Kidney capillary endothelial cell (primary cell): ENCODE measurements at regions not wholly inside any gene's neighbourhood (a gene's known extent, or its start where the extent isn't known, plus 50 kb on each side); places are given as distances from the start of the nearest gene placed in this dataset.
"Not testable (repeated sequence)": the region's sequence is repeated elsewhere in the genome, so short reads cannot be mapped to it uniquely, and the experiment has no call there.

ENCODE experiments used
- DNase-seq: peaks from one replicate; pipeline ENCODE4 v3.0.0-alpha.2; 2018; ENCODE audit warnings: low spot score

DNA sequence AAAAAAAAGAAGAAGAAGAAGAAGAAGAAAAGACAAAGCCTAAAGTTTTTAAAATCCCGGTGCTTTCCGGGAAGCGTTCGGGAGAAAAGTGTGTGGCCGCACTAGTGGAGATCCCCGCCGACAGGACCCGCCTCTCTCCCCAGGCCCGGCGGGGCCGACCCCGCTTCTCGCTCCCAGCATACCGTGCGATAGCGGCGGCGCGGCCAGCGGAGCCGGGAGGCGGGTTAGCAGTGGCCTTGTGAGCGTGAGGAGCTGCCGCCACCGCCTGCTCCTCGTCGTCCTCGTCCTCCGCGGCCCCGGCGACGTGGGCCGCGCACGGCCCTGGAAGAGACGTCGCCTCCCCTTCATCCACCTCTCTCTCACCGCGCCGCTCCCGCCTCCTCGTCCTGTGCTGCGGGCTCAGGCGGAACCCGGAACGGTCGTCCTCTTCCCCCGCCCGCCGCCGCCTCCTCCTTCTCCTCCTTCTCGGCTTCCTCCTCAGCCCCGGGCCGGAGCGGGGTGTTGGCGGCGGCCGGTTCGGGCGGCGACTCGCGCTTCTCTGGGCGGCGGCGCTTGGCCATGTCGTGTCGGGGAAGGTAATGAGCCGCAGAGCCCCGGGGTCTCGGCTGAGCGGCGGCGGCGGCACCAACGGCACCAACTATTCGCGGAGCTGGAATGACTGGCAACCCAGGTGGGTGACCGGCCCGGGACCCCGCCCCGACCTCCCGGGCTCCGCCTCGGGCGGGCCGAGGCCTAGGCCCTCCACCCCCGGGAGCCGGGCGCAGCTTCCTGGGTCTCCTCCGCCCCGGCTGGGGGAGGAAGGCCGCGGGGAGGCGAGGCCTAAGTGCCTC lies 62.6 kb upstream of the CDR2 start:
- peak; percentile 42 for DNase-seq

DNA sequence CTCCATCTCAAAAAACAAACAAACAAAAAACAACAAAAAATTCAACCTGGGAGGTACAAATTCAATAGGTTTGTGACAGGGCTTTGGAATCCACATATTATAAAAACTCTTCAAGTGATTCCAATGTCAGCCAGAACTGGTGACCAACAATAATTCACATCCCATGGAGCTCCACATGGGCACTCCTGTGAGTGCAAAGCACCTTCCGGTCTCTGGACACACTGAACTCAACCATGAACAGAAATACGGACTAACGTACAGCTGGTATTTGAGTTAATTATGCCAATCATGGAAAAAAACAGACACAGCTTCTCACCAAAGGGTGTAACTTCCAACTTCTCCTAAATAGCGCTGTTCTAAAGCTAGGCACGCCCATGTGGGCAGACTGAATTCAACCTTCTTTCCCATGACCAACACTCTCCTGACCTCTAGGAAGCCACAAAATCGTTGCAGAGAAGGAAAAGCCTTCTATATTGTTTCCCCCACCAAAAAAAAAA lies 62.0 kb upstream of the CDR2 start:
- not testable (repeated sequence) for DNase-seq

DNA sequence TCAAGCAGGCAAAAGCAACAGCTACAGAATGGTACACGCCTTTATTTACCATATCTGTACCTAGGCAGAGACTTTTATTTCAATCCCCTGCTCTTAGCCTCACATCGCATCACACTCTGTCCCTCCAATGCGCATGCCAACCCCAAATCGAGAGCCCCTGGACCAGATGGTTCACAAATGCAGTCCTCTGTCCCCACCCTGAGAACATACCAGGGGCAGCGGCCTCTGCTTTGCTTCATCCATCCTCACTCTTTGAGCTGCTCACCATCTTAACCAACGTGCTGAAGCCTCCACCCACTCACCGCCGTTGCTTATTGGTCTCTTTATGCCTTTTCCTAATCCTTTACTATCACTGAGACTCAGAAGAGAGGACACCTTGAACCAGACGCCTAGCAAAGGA lies 56.9 kb upstream of the CDR2 start:
- not testable (repeated sequence) for DNase-seq

DNA sequence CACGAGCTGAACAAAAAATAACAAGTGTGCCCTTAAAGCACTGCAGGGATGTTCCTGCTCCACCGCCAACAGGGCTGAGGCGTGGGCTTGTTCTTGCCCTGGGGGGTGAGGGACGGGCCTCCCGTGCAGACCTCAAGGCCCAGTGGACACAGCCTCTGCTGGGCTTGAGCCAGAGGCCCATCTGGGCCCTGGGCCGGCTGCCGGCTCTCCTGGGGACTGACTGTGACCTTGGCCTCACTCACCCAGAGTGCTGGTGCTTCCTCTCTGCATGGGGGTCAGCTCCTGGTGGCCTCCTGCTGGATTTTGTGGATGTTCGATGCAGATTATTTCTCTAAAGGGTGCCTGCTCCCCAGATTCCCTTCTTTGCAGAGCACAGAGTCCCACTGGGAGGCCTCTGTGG lies 54.2 kb upstream of the CDR2 start:
- DNase-seq = no peak

DNA sequence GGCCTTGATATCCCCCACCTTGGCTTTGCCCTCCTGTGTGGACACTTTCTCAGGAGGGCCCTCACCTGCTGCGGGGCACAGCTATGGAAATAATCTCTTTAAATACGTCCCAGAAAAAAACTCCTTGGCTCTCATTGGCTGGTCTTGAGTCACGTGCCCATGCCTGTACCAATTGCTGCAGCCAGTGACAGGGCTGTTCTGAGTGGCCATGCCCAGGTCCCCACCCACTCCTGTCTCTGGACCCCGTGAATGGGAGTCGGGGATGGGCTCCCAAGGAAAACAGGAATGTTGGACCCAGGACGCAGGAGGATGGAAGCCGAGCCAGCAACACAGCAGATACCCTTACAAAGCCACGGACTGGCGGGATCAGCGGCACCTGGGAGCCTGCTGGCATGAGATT lies 53.1 kb upstream of the CDR2 start:
- DNase-seq = no peak

DNA sequence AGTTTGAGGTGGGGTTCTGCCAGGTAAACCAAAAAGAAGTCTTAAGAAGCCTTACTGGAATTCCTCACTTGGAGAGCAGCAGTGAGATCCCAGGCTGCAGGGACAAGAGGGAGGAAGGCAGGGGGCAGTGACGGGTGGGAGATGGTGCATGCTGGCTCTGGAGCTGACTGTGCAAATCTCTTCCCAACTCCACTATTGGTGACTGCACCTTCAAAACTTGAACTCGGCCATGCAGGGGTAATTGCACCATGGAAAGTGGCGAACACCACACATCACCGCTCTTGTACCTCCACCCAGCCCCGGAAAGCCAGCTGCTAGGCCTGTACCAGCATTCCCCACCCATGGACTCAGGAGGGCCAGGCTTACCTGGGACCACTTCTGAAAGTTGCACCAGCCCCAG lies 51.4 kb upstream of the CDR2 start:
- no peak for DNase-seq

DNA sequence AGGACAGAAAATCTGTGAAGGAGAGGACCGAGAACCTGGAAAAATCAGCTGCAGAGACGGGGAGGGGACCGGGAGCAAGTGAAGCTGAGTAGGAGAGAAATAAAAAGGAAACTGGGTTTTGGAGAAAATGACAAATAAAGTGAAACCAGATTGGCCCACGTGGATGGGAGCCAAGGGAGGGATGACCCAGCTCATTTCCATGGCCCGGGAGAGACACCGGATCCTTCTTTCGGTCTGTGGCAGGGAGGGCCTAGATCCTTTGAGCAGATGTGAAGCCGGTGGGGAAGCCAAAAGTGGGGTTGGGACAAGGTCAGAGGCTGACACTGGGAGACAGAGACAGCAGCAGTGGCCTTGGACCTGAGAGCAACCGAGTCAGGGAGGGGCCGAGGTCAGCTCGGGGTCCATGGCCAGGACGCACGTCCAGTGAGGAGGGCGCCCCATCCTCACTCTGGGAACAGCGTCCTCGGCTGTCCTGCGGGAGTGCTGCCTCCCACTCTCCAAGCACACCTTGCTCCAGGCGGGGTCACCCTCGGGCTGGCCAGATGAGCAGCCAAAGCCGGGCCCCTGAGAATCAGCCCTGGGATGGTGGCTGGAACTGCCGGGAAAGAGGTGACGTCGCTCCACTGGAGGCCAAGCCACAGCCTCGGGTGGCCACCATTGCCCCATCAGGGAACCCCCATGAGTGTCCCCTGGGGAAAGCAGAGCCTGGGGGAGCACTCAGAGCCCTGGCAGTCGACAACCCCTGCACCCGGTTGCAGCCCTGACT lies 50.8 kb upstream of the CDR2 start:
- DNase-seq = no peak

DNA sequence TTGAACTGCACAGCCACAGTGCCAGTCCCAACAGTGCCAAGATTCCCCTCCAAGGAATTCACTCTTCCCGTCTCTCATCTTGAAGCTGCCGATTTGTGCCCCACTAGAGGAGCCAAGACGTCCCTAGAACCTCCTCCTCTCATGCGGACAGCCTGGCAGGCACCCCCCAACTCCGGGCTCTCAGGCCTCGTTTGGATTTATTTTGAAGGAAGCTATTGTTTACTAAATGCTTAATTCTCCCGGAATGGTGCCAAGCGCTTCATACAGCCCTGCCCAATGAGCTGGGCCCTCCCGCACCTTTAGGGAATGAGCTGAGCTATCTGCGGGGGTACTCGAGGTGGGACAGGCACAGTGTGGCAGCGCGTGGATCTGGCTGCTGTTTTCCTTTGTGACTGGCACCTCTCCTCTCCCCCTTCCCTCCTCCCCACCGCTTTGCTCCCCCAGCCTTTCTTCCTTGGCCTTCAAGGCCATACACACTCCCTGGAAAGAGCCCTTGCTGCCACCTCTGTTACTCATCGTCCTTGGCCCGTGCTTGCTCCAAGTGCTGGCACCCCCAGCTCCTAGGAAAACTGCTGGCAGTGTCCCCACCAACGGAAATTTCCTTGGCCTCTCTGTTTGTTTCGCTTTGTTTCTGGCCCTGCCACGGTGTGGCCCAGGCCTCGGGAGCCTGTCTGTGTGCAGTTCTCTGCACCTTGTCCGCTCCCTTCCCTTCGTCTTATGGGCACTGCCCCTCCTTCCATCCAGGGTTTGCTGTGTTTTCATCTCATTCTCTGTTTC lies 49.9 kb upstream of the CDR2 start:
- DNase-seq = no peak
